ENCODE measurements at regions not wholly inside any gene's neighbourhood (a gene's known extent, or its start where the extent isn't known, plus 50 kb on each side); places are given as distances from the start of the nearest gene placed in this dataset.

GRCh38 chr2:16258350-16258749 lies 318.0 kb downstream of the MYCN start:
- no peak for DNase-seq (ENCODE audit: extremely low read depth, insufficient read length)
- H3K4me3 ChIP-seq (replicated peaks; ENCODE audit: low read depth, low read length), result no peak overlapping the region
- H3K36me3 ChIP-seq (ENCODE audit: control insufficient read depth, insufficient read depth, low read length), result no peaks in the 10 kb centered on the region
- no peak for TF ChIP-seq CTCF (IDR thresholded peaks at IDR 0.05; ENCODE audit: insufficient read depth, low read length, poor library complexity, severe bottlenecking)
- no peaks in the 10 kb centered on the region; the same call in none of the 2 replicates for H3K27me3 ChIP-seq (replicated peaks; ENCODE audit: control insufficient read depth, insufficient read depth, low read length)

GRCh38 chr2:16257322-16258028 lies 317.1 kb downstream of the MYCN start:
- no peak for DNase-seq (ENCODE audit: extremely low read depth, insufficient read length)
- H3K27me3 ChIP-seq (replicated peaks; ENCODE audit: control insufficient read depth, insufficient read depth, low read length), result no peaks in the 10 kb centered on the region; the same call in none of the 2 replicates
- no peak overlapping the region for H3K4me3 ChIP-seq (replicated peaks; ENCODE audit: low read depth, low read length)
- TF ChIP-seq CTCF (IDR thresholded peaks at IDR 0.05; ENCODE audit: insufficient read depth, low read length, poor library complexity, severe bottlenecking), result no peak
- no peaks in the 10 kb centered on the region for H3K36me3 ChIP-seq (ENCODE audit: control insufficient read depth, insufficient read depth, low read length)

- TF ChIP-seq CTCF (IDR thresholded peaks at IDR 0.05; ENCODE audit: insufficient read depth, low read length, poor library complexity, severe bottlenecking), result no peak
- no peak overlapping the region for H3K4me3 ChIP-seq (replicated peaks; ENCODE audit: low read depth, low read length)
- DNase-seq (ENCODE audit: extremely low read depth, insufficient read length), result no peak
These were observed 316.4 kb downstream of the MYCN start for GRCh38 chr2:16256601-16257321.

GRCh38 chr2:16255120-16255519 lies 314.8 kb downstream of the MYCN start:
- no peak overlapping the region for H3K4me3 ChIP-seq (replicated peaks; ENCODE audit: low read depth, low read length)
- no peaks in the 10 kb centered on the region; the same call in none of the 2 replicates for H3K27me3 ChIP-seq (replicated peaks; ENCODE audit: control insufficient read depth, insufficient read depth, low read length)
- no peak for DNase-seq (ENCODE audit: extremely low read depth, insufficient read length)
- H3K36me3 ChIP-seq (ENCODE audit: control insufficient read depth, insufficient read depth, low read length), result no peaks in the 10 kb centered on the region
- no peak for TF ChIP-seq CTCF (IDR thresholded peaks at IDR 0.05; ENCODE audit: insufficient read depth, low read length, poor library complexity, severe bottlenecking)

More at GRCh38 chr2:16256601-16257321, 316.4 kb downstream of the MYCN start:
- H3K27me3 ChIP-seq (replicated peaks; ENCODE audit: control insufficient read depth, insufficient read depth, low read length), result no peaks in the 10 kb centered on the region; the same call in none of the 2 replicates
- H3K36me3 ChIP-seq (ENCODE audit: control insufficient read depth, insufficient read depth, low read length), result no peaks in the 10 kb centered on the region

GRCh38 chr2:16254356-16254965 lies 314.1 kb downstream of the MYCN start:
- Histone ChIP-seq H3K4me3 (replicated peaks; ENCODE audit: low read depth, low read length) (no peak overlapping the region), H3K36me3 (ENCODE audit: control insufficient read depth, insufficient read depth, low read length) (no peaks in the 10 kb centered on the region), H3K27me3 (replicated peaks; ENCODE audit: control insufficient read depth, insufficient read depth, low read length) (no peaks in the 10 kb centered on the region; the same call in none of the 2 replicates)
- no peak for DNase-seq (ENCODE audit: extremely low read depth, insufficient read length)
- TF ChIP-seq CTCF (IDR thresholded peaks at IDR 0.05; ENCODE audit: insufficient read depth, low read length, poor library complexity, severe bottlenecking), result no peak
